ENCODE measurements at regions not wholly inside any gene's neighbourhood (a gene's known extent, or its start where the extent isn't known, plus 50 kb on each side); places are given as distances from the start of the nearest gene placed in this dataset.

DNA sequence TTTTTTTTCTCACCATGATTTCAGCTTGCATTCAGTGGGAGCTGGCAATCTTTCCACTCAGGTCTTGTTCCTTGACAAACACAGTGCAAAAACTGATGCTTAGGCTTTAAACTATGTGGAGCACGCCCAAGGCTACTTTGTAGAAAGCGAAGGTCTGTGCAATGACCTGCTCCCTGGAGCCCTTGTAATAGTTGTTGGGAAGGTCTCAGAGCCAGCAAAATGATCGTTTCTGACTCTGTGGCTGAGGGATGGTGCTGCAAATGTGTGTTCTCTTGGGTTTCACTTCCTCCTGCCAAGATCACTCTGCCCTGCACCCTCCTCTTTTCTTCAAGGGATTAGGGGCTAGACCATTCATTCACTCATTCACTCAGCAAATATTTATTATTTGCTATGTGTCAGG is 249.7 kb upstream of the MAP3K1 start:
- Histone ChIP-seq H3K27ac (no peak overlapping the region), H3K9me3 (no peaks in the 10 kb centered on the region), H3K4me1 (peaks cover 40% of the 10 kb centered on the region), H3K27me3 (no peaks in the 10 kb centered on the region), H3K4me3 (no peak overlapping the region), H3K36me3 (no peaks in the 10 kb centered on the region)
- 40% methylated on average over 3 of the region's 3 CpGs for WGBS
- DNase-seq (ENCODE audit: low spot score in 2 of 2) = no peak
- no peak for TF ChIP-seq POLR2A (IDR thresholded peaks at IDR 0.05)
- no peak for TF ChIP-seq POLR2AphosphoS5 (IDR thresholded peaks at IDR 0.05)
- no peak for TF ChIP-seq EP300 (IDR thresholded peaks at IDR 0.05)
- TF ChIP-seq, protein P1, sequence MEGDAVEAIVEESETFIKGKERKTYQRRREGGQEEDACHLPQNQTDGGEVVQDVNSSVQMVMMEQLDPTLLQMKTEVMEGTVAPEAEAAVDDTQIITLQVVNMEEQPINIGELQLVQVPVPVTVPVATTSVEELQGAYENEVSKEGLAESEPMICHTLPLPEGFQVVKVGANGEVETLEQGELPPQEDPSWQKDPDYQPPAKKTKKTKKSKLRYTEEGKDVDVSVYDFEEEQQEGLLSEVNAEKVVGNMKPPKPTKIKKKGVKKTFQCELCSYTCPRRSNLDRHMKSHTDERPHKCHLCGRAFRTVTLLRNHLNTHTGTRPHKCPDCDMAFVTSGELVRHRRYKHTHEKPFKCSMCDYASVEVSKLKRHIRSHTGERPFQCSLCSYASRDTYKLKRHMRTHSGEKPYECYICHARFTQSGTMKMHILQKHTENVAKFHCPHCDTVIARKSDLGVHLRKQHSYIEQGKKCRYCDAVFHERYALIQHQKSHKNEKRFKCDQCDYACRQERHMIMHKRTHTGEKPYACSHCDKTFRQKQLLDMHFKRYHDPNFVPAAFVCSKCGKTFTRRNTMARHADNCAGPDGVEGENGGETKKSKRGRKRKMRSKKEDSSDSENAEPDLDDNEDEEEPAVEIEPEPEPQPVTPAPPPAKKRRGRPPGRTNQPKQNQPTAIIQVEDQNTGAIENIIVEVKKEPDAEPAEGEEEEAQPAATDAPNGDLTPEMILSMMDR (IDR thresholded peaks at IDR 0.05) = no peak

DNA sequence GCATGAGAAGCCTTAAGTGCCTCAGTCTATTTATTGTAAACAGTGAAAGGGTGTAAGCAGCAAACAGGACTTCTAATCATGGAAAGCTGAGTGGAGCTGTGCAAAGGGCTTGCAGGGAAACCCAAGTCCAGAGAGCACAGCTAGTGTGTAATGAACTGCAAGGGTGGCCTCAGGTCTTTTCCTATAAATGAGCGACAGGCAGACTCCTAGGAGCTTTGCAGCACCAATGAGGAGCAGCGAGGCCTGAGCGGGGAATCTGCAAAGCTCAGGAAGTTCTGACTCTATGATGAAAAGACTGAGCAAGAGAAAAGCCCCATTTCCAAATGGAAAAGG is 250.1 kb upstream of the MAP3K1 start:
- 73% methylated on average over 3 of the region's 3 CpGs for WGBS
- no peak overlapping the region for H3K4me3 ChIP-seq
- H3K4me1 ChIP-seq = peaks cover 40% of the 10 kb centered on the region
- TF ChIP-seq, protein P1 (IDR thresholded peaks at IDR 0.05) = no peak
- TF ChIP-seq POLR2AphosphoS5 (IDR thresholded peaks at IDR 0.05) = no peak
- no peak for TF ChIP-seq POLR2A (IDR thresholded peaks at IDR 0.05)
- TF ChIP-seq EP300 (IDR thresholded peaks at IDR 0.05) = no peak
- no peak for DNase-seq (ENCODE audit: low spot score in 2 of 2)
- H3K27me3 ChIP-seq = no peaks in the 10 kb centered on the region
- no peaks in the 10 kb centered on the region for H3K9me3 ChIP-seq
- no peak overlapping the region for H3K27ac ChIP-seq
- no peaks in the 10 kb centered on the region for H3K36me3 ChIP-seq

DNA sequence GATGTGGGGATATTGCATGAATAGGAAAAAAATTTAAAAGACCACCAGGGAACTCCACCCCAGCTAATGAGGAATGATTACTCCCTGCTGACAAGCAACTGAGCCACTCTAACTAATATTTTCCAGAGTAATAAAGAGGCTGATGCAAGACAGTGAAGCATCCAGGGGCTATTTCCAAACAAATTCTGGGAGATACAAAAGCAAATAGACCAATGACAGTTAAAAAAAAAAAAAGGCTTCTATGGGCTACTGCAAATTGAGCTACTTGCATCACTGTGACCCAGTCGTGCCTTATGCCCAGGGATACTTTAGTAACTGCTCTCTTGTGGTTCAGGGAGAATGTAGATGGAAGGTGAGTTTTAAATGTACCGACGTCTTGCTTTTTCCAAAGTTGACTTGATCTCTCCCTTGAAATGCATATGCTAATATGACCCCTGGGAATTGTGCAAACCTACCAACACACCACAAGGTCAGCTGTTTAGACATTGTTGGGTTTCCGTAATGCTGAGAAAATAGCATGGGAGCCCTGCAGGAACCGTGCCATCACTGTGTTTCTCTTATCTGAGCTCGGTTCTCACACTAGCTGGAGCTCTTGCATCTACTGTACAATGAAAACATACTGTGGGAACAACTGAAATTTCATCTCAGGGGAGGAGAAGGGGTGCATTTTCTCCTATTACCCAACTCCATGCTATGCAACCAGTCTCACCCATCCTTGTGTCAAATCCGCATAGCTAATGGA is 250.6 kb upstream of the MAP3K1 start:
- WGBS = 69% methylated on average over 7 of the region's 7 CpGs

DNA sequence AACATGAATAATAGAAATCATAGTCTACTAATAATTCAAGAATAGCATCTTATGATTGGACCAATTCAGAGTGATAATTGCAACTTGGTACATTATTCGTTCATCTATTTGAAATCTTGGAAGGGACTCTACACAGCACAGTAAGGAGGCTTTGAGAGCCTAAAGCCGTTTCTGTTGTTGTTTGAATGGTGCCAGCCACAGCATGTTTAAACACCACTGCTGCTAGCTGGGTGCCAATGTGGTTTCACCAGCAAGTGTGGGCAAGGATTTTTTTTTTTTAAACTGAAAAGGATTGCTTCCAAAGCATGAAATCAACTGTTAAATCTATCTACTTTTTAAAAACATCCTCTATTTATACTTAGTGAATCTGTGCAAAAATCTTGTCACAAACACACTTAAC is 253.9 kb upstream of the MAP3K1 start:
- 50% methylated on average over 2 of the region's 2 CpGs for WGBS
- DNase-seq (ENCODE audit: low spot score in 2 of 2) = no peak
- H3K27me3 ChIP-seq = no peaks in the 10 kb centered on the region
- H3K27ac ChIP-seq = peak overlapping the region; percentile 20
- no peaks in the 10 kb centered on the region for H3K36me3 ChIP-seq
- no peak for TF ChIP-seq POLR2A (IDR thresholded peaks at IDR 0.05)
- TF ChIP-seq EP300 (IDR thresholded peaks at IDR 0.05) = no peak
- TF ChIP-seq POLR2AphosphoS5 (IDR thresholded peaks at IDR 0.05) = no peak
- TF ChIP-seq, protein P1 (IDR thresholded peaks at IDR 0.05) = no peak
- H3K9me3 ChIP-seq = no peaks in the 10 kb centered on the region
- no peak overlapping the region for H3K4me3 ChIP-seq
- peaks cover 28% of the 10 kb centered on the region for H3K4me1 ChIP-seq

More for the DNA sequence above, 250.6 kb upstream of the MAP3K1 start:
- Histone ChIP-seq H3K27ac (no peak overlapping the region), H3K27me3 (no peaks in the 10 kb centered on the region), H3K4me3 (no peak overlapping the region), H3K9me3 (no peaks in the 10 kb centered on the region), H3K36me3 (no peaks in the 10 kb centered on the region), H3K4me1 (peaks cover 34% of the 10 kb centered on the region)
- DNase-seq (ENCODE audit: low spot score in 2 of 2) = no peak
- TF ChIP-seq, protein P1 (IDR thresholded peaks at IDR 0.05) = no peak
- no peak for TF ChIP-seq POLR2AphosphoS5 (IDR thresholded peaks at IDR 0.05)
- TF ChIP-seq POLR2A (IDR thresholded peaks at IDR 0.05) = no peak
- TF ChIP-seq EP300 (IDR thresholded peaks at IDR 0.05) = no peak

DNA sequence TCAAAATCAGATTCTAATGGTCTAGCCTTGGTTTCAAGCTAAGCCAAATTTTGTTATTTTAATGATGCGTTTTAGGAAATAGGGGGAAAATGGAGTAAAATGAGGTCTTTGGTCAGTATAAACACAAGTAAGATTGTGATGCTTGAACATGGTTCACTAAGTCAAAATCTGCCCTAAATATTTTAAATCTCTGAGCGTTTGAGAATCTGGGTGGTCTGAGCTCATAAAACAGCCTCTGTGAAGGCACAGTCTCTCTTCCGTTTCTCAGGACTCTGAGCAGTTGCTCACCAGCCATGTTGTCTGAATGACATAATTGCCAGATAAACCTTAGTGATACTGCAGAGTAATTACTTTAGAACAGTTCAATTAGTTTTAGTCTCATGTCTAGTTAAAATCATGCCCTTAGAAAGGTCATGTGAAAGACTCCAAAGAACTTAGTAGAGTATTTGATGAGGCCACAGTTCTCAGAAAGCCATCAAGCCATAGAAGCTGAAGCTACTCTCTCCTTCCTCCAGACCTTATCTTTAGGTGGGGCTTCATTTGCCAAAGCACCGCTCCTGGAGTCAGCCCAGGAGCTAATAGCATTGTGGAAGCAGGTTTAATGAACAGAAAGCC is 257.1 kb upstream of the MAP3K1 start:
- no peak overlapping the region for H3K27ac ChIP-seq
- no peak for DNase-seq (ENCODE audit: low spot score in 2 of 2)
- no peaks in the 10 kb centered on the region for H3K36me3 ChIP-seq
- 89% methylated on average over 4 of the region's 4 CpGs for WGBS
- no peak for TF ChIP-seq EP300 (IDR thresholded peaks at IDR 0.05)
- peaks cover 27% of the 10 kb centered on the region for H3K4me1 ChIP-seq
- no peaks in the 10 kb centered on the region for H3K27me3 ChIP-seq
- no peaks in the 10 kb centered on the region for H3K9me3 ChIP-seq
- no peak overlapping the region for H3K4me3 ChIP-seq

Measured in suprapubic skin (tissue), 4 donors.